ENCODE measurements at regions not wholly inside any gene's neighbourhood (a gene's known extent, or its start where the extent isn't known, plus 50 kb on each side); places are given as distances from the start of the nearest gene placed in this dataset.

DNA sequence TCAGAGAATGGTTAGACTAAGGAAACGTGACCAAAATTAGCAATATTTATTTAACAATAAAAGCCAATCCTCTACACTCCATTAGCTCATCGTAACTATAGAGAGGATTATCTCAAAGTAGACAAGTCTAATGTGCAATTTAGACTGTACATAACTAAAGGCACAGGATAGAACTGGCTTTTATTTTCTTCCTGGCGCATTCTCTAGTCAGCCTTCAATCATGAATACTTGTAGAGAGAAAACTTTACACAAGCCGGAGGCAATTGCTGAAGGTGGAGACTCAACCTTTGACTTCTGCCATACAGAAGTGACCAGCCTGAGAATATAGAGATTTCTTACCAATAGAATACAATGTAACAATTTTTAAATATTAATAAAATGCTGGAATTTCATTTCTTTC, 777.9 kb downstream of the LTN1 start:
- TF ChIP-seq, protein P1, sequence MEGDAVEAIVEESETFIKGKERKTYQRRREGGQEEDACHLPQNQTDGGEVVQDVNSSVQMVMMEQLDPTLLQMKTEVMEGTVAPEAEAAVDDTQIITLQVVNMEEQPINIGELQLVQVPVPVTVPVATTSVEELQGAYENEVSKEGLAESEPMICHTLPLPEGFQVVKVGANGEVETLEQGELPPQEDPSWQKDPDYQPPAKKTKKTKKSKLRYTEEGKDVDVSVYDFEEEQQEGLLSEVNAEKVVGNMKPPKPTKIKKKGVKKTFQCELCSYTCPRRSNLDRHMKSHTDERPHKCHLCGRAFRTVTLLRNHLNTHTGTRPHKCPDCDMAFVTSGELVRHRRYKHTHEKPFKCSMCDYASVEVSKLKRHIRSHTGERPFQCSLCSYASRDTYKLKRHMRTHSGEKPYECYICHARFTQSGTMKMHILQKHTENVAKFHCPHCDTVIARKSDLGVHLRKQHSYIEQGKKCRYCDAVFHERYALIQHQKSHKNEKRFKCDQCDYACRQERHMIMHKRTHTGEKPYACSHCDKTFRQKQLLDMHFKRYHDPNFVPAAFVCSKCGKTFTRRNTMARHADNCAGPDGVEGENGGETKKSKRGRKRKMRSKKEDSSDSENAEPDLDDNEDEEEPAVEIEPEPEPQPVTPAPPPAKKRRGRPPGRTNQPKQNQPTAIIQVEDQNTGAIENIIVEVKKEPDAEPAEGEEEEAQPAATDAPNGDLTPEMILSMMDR (IDR thresholded peaks at IDR 0.05), result no peak
- TF ChIP-seq EP300 (IDR thresholded peaks at IDR 0.05), result no peak

Measured in suprapubic skin (tissue), 3 donors.